DND-41 (cell line): ENCODE measurements at regions not wholly inside any gene's neighbourhood (a gene's known extent, or its start where the extent isn't known, plus 50 kb on each side); places are given as distances from the start of the nearest gene placed in this dataset.

Experiments used
- ATAC-seq: fragments of 200-7000 bp; cut with Tn5 transposase; 3 replicates; pipeline ENCODE4 v1.9.1; 2021; ENCODE audit warnings: low read depth; ENCODE audit not compliant: insufficient read depth
- DNase-seq: peaks from one replicate; pipeline ENCODE4 v3.0.0-alpha.2; 2020
- H2AFZ ChIP-seq: 2 replicates; pipeline ENCODE4 v1.6.0; 2012; ENCODE audit warnings: low read depth, low read length
- H3K27ac ChIP-seq: 2 replicates; pipeline ENCODE4 v1.5.1; 2012; ENCODE audit warnings: low read length, inconsistent platforms
- H3K27me3 ChIP-seq: fragments of 200-600 bp; sonication (generic); 2 replicates; pipeline ENCODE4 v1.6.0; 2012; ENCODE audit warnings: low read length, mild to moderate bottlenecking, inconsistent platforms; ENCODE audit not compliant: insufficient read depth, poor library complexity
- H3K36me3 ChIP-seq: 2 replicates; pipeline ENCODE4 v1.5.1; 2012; ENCODE audit warnings: low read length, inconsistent platforms; ENCODE audit not compliant: insufficient read depth
- H3K4me1 ChIP-seq: 2 replicates; pipeline ENCODE4 v1.5.1; 2012; ENCODE audit warnings: mild to moderate bottlenecking, low read length; ENCODE audit not compliant: insufficient read depth
- H3K4me2 ChIP-seq: 2 replicates; pipeline ENCODE4 v1.6.0; 2012; ENCODE audit warnings: mild to moderate bottlenecking, moderate library complexity, low read length, inconsistent platforms; ENCODE audit not compliant: insufficient read depth
- H3K4me3 ChIP-seq, 2 experiments: fragments of 200-600 bp in 1 of 2; shearing (Covaris generic) in 1 of 2; 2 replicates each; pipeline ENCODE4 v1.5.1; 2012 to 2016; ENCODE audit warnings: inconsistent platforms in 2 of 2, low read length in 2 of 2, mild to moderate bottlenecking in 2 of 2, low read depth in 1 of 2, moderate library complexity in 1 of 2
- H3K79me2 ChIP-seq: 2 replicates; pipeline ENCODE4 v1.6.0; 2012; ENCODE audit warnings: low read length, inconsistent platforms; ENCODE audit not compliant: insufficient read depth
- H3K9ac ChIP-seq: 2 replicates; pipeline ENCODE4 v1.6.0; 2012; ENCODE audit warnings: low read depth, mild to moderate bottlenecking, inconsistent platforms, low read length, moderate library complexity
- H3K9me3 ChIP-seq: 2 replicates; pipeline ENCODE4 v1.5.1; 2012; ENCODE audit warnings: low read length, moderate library complexity, mild to moderate bottlenecking, inconsistent platforms; ENCODE audit not compliant: insufficient read depth, severe bottlenecking
- H4K20me1 ChIP-seq: 2 replicates; pipeline ENCODE4 v1.6.0; 2012; ENCODE audit warnings: low read length; ENCODE audit not compliant: insufficient read depth
- CTCF ChIP-seq: IDR thresholded peaks from 2 replicates; pipeline ENCODE4 v1.5.1; 2012; ENCODE audit warnings: borderline replicate concordance, low read length, moderate library complexity, mild to moderate bottlenecking; ENCODE audit not compliant: poor library complexity, severe bottlenecking; ENCODE audit errors: extremely low read depth
- EZH2 ChIP-seq: IDR thresholded peaks from 3 replicates; pipeline ENCODE4 v1.6.1; 2012; ENCODE audit warnings: borderline replicate concordance, low read depth, mild to moderate bottlenecking, moderate library complexity, low read length, inconsistent platforms; ENCODE audit not compliant: severe bottlenecking

- H3K27ac ChIP-seq: no peak overlapping the region
- H2AFZ ChIP-seq: no peak overlapping the region
- no peak for DNase-seq
These were observed 108.7 kb upstream of the SLC38A4 start for GRCh38 chr12:46934374-46935111.

GRCh38 chr12:46935271-46935847 is 109.6 kb upstream of the SLC38A4 start:
- Histone ChIP-seq H3K4me1 (no peaks in the 10 kb centered on the region), H3K9ac (no peak overlapping the region), H3K27me3 (no peaks in the 10 kb centered on the region), H3K4me2 (no peak overlapping the region), H3K36me3 (no peaks in the 10 kb centered on the region), H2AFZ (no peak overlapping the region), H3K4me3 (no peak overlapping the region), H4K20me1 (no peaks in the 10 kb centered on the region), H3K79me2 (no peaks in the 10 kb centered on the region), H3K9me3 (peaks cover 2% of the 10 kb centered on the region), H3K27ac (no peak overlapping the region)
- ATAC-seq: no peak
- TF ChIP-seq CTCF (no peak), EZH2 (no peak)
- DNase-seq: no peak

More at GRCh38 chr12:46934374-46935111, 108.7 kb upstream of the SLC38A4 start:
- Histone ChIP-seq H3K27me3 (no peaks in the 10 kb centered on the region), H4K20me1 (no peaks in the 10 kb centered on the region), H3K4me2 (no peak overlapping the region), H3K4me1 (no peaks in the 10 kb centered on the region), H3K79me2 (no peaks in the 10 kb centered on the region), H3K9ac (no peak overlapping the region), H3K4me3 (no peak overlapping the region), H3K36me3 (no peaks in the 10 kb centered on the region), H3K9me3 (peaks cover 2% of the 10 kb centered on the region)
- TF ChIP-seq CTCF (no peak), EZH2 (no peak)
- ATAC-seq: peak; percentile 58; the same call in 1 of the 3 replicates

GRCh38 chr12:46936042-46936441 is 110.2 kb upstream of the SLC38A4 start:
- no peaks in the 10 kb centered on the region for H3K36me3 ChIP-seq
- no peak overlapping the region for H3K4me2 ChIP-seq
- no peak for ATAC-seq
- no peaks in the 10 kb centered on the region for H3K27me3 ChIP-seq
- no peak overlapping the region for H2AFZ ChIP-seq
- no peaks in the 10 kb centered on the region for H3K4me1 ChIP-seq
- TF ChIP-seq CTCF: no peak
- TF ChIP-seq EZH2: no peak
- H3K9me3 ChIP-seq: peaks cover 2% of the 10 kb centered on the region
- no peak overlapping the region for H3K9ac ChIP-seq
- H3K27ac ChIP-seq: no peak overlapping the region
- no peak overlapping the region for H3K4me3 ChIP-seq
- DNase-seq: no peak
- H3K79me2 ChIP-seq: no peaks in the 10 kb centered on the region
- no peaks in the 10 kb centered on the region for H4K20me1 ChIP-seq
